HG02623 (cell line): ENCODE measurements at regions not wholly inside any gene's neighbourhood (a gene's known extent, or its start where the extent isn't known, plus 50 kb on each side); places are given as distances from the start of the nearest gene placed in this dataset.
"Not testable (repeated sequence)": the region's sequence is repeated elsewhere in the genome, so short reads cannot be mapped to it uniquely, and the experiment has no call there.

Experiments
- ATAC-seq: cut with Tn5 transposase; IDR thresholded peaks from one replicate; pipeline ENCODE4 v1.9.1; 2021; ENCODE audit warnings: moderate library complexity; ENCODE audit not compliant: unreplicated experiment

DNA sequence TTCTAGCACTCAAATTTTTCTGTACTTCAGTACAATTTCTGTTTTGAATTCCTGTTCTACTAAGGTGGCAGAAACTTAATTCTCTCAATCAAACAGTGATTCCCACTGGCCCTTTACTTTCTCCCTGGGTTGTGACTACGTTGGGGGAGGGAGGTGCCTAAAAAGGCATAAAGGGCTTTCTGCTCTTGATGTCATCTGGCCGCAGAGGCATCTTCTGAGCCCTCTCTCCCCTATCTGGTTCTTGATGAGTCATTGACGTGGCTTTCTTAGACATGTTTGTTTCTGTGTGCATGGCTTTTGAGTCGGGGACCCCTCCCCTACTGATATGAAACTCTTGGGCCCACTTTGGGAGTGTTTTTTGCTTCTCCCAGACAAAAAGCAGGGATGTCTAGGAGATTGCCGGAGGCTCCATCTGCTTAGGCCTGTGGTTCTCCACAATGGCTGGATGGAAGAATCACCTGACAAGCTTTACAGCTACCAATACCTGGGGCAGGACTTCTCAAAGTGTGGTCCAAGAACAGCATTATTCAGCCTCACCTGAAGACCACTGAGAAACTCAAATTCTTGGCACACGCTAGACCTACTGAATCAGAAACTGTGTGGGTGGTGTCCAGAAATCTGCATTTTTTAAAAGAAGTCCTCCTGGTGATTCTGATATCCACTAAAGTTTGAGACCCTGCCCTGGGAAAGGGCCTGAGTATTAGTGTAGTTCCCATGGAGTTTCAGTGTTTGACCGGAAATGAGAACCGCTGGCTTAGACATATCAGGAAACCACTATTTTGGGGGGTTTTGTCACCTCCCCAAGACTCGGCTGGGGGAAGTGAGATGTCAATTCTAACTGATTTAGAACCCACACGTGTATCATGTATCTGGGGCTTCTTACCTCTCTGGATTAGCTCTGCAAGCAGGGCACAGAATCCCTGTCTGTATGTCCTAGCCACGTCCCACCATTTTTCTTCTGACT is 395.7 kb upstream of the PDE3A start:
- no peak for ATAC-seq

DNA sequence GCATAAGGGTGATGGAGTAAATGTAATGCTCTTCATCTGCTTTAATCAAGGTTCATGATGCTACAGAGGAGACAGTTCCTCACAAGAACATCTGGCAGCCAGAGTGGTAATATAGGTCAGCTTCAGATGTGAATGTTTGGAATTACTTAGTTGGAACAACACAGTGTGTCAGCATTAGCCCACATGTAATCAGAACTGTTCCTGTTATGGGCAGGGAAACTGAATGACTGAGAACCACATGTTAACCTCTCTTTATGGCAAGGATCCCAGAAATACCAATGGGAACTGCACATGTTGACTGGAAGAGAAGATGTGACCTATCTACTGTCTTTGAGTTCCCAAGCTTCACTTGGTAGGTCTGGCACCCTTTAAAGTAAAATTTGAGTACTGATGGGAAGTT is 390.1 kb upstream of the PDE3A start:
- ATAC-seq, result no peak

DNA sequence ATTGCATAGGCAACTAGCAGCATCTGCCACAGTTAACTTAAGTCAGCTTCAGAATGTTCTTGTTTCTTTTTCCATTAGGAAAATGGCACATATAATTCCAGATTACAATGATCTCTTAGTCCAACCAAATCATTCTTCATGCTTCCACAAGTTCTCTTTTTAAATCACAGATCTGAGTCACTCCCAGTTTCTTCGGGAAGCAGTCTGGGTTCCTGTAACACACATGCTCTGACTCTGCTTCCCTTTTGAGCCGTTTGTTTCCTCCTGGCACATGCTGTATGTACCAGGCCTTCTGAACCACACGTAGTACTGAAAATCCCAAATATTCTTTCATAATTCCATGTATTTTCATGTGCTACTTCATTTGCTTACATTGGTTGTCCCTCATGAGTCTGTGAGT is 388.8 kb upstream of the PDE3A start:
- no peak for ATAC-seq

DNA sequence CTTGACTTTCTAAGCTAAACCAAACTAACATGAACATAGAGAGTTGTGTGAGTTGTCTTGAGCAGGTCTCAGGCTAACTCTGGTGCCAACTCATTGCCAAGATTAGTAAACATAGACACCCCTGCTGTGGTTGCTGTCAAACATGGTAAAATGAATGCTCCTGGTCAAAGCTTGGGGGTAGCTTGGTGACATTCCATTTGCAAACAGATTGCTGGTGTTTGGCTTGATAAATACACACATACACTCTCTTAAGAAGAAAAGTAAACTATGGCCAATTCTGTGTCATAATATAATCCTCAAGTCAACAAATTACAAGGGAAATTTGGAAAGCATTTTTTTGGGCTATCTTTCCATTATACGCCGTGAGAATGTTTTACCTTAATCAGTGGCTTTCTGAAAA is 386.4 kb upstream of the PDE3A start:
- ATAC-seq, result no peak

DNA sequence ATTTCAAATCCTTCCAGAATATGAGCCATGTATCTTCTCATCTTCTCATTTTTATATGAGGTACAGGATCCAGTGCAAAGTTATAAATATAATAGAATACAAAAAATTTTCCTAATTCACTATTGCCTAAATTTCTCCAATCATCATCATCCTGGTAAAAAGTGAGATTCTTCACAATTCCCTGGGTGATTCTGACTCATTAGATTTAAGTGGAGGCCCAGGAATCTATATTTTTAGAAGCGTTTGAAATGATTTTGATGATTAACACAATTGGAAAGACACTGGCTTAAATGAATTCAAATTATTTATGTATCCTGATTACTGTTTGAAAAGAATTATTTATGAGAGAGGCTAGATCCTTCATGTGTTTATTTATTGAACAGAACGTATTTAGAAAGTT is 380.3 kb upstream of the PDE3A start:
- ATAC-seq, result no peak

DNA sequence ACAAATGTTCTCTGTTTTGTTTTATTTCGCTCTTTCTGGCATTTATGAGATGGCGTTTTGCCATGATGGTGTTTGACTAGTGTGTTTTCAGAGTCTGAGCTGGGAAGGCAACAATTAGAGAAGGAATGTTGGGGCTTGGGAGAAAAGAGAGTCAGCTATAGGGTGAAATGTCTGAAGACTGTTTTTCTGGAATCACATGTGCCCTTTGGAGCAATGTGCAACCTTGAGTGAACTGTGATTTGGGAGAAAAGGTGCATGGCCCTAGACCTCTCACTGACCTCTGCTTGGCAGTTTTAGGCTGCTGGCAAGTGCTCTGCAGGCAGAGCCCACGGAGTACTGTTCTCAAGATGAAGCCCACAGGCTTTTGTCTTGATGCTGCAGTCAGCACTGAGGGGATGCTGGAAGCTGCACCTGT is 379.9 kb upstream of the PDE3A start:
- no peak for ATAC-seq

DNA sequence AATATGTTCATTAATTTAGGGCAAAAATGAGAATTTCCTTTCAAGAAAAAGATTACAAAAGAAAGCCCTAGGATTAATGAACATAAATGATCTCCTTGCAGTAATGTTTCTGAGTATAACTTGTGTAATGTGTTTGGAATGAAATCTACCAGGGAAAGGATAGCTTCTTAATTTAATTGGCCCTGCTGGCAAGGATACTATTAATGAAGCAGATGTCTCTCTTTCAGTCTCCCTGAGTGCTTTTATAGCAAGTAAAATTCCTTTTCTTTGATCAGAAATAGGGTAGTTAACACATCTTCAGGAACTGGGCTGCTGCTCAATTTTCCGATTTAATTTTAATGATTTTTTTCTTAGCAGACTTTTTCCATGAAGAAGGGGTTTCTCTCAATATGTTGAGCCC is 379.4 kb upstream of the PDE3A start:
- no peak for ATAC-seq

DNA sequence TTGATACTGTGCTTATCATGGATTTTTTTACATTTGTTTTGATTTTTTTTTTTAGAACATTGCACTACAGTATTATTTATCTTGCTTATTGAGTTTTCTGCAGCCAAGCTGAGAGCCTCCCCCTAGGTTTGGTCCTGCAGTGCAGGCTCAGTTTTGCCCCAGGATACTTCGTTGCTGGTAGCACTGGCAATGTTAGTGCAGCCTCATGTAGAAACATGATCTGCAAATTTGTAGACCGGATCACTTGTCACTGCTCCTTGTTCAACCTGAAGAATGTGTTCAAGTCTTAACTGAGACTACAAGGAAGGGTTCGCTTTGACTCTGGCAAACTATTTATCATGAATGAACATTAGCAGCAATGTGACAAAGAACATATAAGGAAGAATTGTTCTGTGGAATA is 377.2 kb upstream of the PDE3A start:
- ATAC-seq, result no peak

DNA sequence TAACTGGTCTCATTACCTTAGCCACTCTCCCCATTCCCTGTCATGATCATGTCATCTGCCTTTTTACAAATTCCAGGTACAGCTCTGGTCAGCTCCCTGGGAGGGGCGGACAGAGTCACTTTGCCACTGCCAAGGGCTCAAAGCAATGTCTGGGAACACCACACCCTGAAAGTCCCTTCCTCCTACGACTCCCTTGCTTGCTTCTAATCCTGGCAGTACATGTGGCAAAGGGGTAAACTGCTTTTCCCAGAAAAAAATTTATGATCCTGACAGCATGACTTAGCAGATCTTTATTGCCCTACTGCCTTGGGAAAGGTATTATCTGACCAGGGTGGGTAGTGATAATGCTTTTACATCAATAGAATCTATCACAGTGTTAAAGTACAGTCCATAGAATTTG is 376.0 kb upstream of the PDE3A start:
- no peak for ATAC-seq

DNA sequence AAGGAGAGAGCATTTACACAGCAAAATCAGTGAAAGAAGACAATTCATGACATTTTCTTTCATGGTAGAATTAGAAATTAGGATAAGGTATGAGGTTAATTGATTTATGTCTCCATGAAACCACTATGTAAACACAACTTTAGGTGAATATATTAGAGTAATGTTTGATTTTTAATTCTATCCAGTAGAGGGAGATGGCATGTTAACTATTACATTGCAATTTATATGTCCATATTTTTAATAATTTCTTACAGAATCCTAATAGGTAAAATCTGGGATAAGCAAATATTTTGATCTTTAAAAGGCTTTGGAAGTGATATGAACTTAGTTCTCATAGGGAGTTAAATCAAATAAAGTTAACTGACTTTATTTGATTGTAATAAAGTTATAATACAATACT is 373.4 kb upstream of the PDE3A start:
- ATAC-seq, result no peak

DNA sequence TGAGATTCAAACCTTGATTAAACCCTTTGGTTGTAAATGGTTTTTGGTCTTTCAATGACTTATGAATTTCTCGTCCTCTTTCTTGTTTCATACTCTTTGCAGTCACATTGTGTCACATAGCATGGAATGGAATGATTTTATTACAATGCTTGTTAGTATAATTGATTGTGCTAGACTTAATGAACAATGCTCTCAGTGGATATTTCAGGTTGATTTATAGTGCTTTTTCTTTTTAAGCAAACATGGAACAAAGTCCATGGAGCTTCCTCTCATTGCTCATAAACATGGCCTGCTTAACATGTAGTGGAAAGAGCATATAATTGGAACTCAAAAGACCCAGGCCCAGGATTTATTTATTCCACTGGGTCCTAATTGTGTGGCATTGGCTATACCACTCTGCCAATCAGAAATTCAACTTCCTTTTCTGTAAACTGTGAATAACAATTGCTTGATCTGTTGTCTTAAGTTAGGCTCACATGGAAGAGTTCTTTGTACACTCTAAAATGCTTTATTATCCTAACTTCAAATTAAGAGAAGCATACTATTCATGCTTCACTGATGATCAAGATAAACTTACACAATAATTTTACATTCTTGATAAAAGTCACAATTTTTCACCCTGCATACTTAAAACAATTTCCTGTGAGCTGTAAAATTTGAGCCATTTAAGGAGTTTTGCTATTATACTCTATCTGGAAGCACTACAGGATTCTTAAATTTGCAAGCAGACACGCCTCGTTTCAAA is 370.5 kb upstream of the PDE3A start:
- ATAC-seq, result no peak

DNA sequence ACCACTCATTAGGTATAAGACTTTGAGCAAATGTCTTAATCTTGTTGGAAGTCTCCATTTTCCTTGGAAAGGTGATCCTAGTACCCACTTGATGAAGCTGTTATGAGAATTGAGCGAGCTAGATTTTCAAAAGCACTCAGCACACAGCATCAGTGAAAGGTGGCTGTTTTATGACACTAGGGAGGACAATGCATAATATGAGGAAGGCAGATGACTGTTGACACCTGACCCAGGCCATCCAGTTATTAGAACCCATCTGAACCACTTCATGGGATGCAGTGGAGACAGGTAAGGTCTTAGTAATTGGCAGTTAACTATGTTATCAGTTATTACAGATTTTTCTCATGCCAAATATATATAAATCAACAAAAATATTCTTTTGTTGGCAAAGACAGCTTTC is 369.9 kb upstream of the PDE3A start:
- no peak for ATAC-seq

DNA sequence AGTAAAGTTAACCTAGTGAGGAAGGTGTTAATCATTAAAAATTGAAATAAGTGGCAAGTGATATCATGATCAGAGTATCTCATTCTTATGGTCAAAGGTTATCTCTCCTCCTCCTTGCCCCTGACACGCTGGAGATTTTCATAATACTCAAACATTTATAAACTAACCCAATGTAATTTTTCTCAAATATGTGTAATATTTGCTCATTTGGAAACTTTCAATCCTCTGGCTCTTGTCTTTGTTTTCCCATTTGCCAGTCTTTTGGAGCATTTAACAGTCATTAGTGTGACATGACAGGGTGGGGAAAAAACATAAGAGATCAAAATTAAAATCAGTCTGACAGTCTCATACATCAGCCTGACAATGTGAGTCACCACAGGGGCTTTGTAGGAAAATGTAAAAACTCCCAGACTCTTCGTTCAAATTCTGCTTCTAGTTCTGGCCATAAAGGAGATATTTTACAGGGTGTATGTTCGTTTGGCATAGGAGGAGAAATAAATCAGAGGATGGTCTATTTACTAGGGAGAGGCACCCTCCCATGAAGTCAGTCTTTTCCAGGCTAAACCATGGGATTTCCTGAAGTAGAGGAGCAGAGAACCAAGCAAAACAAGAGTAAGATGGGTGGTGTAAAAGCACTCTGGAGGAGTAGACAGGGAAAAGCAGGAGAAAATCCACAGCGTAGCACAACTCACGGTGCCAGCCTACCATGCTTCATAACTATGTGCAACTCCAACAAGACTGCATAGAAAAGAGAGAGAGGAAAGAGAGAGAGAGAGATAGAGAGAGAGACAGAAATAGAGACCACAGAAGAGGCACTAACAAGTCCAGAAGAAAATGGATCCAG is 369.2 kb upstream of the PDE3A start:
- no peak for ATAC-seq

DNA sequence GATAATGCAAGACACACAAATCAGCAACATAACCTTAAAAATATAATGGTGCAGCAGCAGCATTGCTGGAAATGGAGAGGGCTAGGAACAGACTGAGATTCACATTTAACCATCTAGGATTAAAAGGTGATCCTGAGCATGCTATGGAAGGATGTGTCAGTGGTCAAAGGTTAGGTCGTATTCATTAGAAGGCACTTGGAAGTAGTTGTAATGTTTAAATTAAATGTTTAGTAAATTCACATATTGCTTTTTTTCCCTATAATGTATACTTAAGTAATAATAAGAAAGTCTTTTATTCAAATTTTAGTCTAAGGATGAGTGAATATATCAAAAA is 368.6 kb upstream of the PDE3A start:
- ATAC-seq, result no peak

DNA sequence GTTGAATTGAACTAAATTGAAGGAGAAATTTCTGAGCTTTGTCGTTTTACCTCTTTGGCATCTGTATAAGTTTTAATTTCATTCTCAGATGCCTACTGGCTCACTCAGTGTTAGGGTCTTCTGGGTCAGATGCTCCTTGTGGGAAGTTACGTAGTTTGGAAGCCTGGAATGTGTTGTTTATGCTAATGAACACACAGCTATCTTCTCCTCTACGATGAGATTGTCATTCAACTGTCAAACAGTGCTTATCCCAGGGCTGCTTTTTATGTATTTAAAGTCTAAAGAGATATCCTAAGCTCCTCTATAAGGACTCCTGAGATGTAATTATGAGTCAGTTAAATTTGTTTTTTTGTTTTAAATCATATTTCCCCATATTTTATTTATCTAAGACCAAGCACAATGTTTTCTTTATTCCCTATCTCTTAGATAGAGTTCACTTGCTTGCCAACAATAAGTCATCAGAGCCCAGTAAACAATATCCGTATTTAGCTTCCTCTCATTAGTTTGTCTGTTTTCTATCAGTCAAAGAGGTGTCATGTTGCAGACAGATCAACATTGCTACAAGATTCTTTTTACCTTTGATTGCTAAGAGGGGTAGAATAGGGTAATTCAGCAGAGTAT is 368.0 kb upstream of the PDE3A start:
- ATAC-seq, result no peak

DNA sequence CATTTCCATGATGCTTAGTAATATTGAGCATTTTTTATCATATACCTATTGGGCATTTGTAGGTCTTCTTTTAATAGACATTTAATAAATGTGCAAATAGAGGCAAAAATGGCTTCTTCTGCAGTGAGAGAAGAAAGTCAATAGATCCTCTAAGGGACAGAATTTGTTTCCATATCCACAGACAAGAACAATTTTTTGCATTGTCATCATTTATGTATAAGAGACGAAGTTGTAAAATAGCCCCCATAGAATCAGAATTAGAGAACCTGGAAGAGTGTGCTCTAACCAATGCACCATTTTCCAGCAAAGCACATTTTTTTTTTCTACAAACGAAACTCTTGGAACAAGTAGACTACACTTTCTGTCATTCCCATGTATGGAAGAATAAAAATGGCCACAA is 365.1 kb upstream of the PDE3A start:
- ATAC-seq, result no peak

DNA sequence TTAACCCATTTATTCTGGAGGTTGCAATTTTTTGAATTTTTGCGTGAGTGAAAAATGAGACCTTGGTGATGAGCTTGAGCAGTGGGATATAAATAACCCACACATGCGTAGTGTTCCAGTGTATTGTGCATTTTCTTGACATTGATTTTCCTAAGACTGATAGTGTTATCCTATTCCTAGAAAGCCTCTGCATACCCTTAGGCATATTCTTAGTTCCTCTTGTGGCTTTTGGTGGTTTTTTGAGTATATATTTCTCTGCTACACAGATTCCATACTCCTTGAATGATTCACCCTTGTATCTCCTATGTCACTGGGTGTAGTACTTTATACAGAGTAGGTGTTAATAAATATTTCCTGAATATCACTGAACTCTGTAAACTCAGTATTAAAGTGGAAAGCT is 363.4 kb upstream of the PDE3A start:
- no peak for ATAC-seq

DNA sequence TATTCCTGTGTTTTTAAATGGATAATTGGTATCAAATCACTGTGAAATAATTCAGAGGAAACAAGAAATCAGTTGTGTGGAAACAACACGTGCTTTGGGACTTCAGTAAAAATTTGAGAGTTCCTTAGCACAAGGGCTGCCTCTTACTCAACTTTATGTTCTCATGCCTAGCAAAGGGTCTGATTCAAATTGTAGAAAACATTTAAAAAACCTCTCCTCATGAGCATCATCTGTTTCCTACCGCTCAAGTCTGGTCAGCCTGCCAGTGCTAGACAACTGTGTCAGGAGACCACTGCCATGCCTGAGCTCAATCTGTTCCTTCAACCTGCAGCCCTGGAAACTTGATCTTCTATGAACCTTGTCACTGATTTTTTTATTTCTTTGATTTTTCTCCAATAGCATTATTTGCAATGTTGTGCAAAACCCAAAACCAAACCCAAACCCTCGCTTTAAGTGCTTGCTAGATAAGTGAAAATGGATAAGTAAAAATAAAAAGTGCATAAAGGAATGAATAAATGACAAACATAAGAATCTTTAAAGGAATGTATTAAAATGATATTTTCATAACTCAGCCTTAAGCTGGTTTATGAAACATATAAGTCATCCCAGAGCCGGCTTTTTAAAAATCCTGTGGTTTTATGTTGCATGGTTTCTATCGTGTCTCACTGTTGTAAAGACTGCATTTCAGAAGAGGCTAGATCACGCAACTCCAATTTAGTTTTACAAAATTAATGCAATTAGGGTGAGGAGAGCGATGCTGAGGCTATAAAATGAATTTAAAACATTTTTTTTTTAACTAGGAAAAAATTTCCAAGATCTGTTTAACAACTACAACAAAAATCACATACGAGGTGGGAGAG is 361.2 kb upstream of the PDE3A start:
- ATAC-seq, result no peak

DNA sequence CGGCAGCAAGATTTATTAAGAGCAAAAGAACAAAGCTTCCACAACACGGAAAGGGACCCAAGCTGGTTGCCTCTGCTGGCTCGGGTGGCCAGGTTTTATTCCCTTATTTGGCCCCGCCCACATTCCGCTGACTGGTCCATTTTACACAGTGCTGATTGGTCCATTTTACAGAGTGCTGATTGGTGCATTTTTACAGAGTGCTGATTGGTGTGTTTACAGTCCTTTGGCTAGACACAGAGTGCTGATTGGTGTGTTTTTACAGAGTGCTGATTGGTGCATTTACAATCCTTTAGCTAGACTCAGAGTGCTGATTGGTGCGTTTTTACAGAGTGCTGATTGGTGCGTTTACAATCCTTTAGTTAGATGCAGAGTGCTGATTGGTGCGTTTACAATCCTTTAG is 358.4 kb upstream of the PDE3A start:
- not testable (repeated sequence) for ATAC-seq

DNA sequence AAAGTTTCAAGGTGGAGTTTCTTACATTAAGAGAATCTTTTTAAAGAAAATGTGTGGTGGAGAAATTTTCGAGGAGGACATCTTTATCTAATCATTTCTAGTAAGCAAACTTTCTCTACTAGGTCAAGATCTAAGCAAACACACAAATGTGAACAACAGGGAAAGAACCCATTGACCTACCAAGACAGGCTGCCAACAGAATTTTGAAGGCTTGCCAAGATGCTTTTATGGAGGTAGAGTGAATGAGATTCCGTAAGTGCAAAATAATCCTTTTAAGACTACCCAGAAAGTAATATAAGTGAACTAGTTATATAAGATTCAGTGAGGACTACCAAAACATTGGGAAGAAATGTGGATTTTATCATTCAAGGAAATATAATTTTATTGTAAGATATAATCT is 357.1 kb upstream of the PDE3A start:
- no peak for ATAC-seq
